Uterus (tissue), 2 donors: ENCODE measurements at regions not wholly inside any gene's neighbourhood (a gene's known extent, or its start where the extent isn't known, plus 50 kb on each side); places are given as distances from the start of the nearest gene placed in this dataset.

Experiments used
- CTCF ChIP-seq, 4 experiments: fragments of 200-600 bp in 2 of 4; fragments of 450-650 bp in 2 of 4; sonication (generic) in 2 of 4; IDR thresholded peaks; one replicate each; pipeline ENCODE4 v1.5.1; 2016 to 2019; ENCODE audit warnings: antibody characterized with exemption in 4 of 4, mild to moderate bottlenecking in 2 of 4, moderate library complexity in 1 of 4
- POLR2A ChIP-seq, 2 donors: fragments of 450-650 bp; IDR thresholded peaks; one replicate each; pipeline ENCODE4 v1.6.1; 2016; ENCODE audit warnings: antibody characterized with exemption in 2 of 2, mild to moderate bottlenecking in 1 of 2, moderate library complexity in 1 of 2

GRCh38 chr11:19651653-19652052 lies 61.0 kb upstream of the NAV2 start:
- no peak for TF ChIP-seq POLR2A (IDR thresholded peaks at IDR 0.05)
- no peak for TF ChIP-seq CTCF (IDR thresholded peaks at IDR 0.05)
